HEK293 (cell line): ENCODE measurements at regions not wholly inside any gene's neighbourhood (a gene's known extent, or its start where the extent isn't known, plus 50 kb on each side); places are given as distances from the start of the nearest gene placed in this dataset.

ENCODE experiments used
- CTCF ChIA-PET: fragments of 350-600 bp; formaldehyde crosslinking; extraction: SDS; loops from one replicate; lab custom pipeline; 2021; ENCODE audit warnings: antibody characterized with exemption; lab: Yijun Ruan, JAX
- POLR2A ChIA-PET: fragments of 300-600 bp; formaldehyde crosslinking; extraction: SDS; loops from one replicate; lab custom pipeline; 2020; ENCODE audit warnings: antibody characterized with exemption, inconsistent platforms; lab: Yijun Ruan, JAX
- H3K27ac ChIP-seq: fragments of 200-500 bp; sonication (Bioruptor generic); 2 replicates; pipeline ENCODE4 v1.5.1; 2014; ENCODE audit warnings: low read depth, low read length, control low read depth, inconsistent platforms; ENCODE audit errors: extremely low read depth
- H3K36me3 ChIP-seq, 2 experiments: fragments of 200-500 bp in 1 of 2; sonication (Bioruptor generic) in 1 of 2; 1 replicate in 1 of 2; 2 replicates in 1 of 2; pipeline ENCODE4 v1.5.1; 2014 to 2017; ENCODE audit warnings: inconsistent platforms in 2 of 2, low read length in 2 of 2; ENCODE audit not compliant: control insufficient read depth in 2 of 2, insufficient read depth in 1 of 2
- H3K4me1 ChIP-seq: fragments of 200-500 bp; sonication (Bioruptor generic); 2 replicates; pipeline ENCODE4 v1.5.1; 2014; ENCODE audit warnings: mild to moderate bottlenecking, low read length, inconsistent platforms; ENCODE audit not compliant: control insufficient read depth, insufficient read depth
- H3K4me3 ChIP-seq: 2 replicates; pipeline ENCODE4 v1.5.1; 2011; ENCODE audit warnings: low read depth, mild to moderate bottlenecking, control low read depth, low read length, moderate library complexity
- H3K9me3 ChIP-seq: fragments of 200-500 bp; sonication (Bioruptor generic); 2 replicates; pipeline ENCODE4 v1.5.1; 2014; ENCODE audit warnings: low read depth, low read length, inconsistent platforms; ENCODE audit not compliant: control insufficient read depth, insufficient read depth
- GLI2 ChIP-seq: fragments of 450-650 bp; formaldehyde crosslinking; IDR thresholded peaks from 2 replicates; pipeline ENCODE4; 2017; ENCODE audit warnings: missing biosample characterization, missing genetic modification characterization, low read depth, borderline replicate concordance
- GLI4 ChIP-seq: fragments of 450-650 bp; formaldehyde crosslinking; IDR thresholded peaks from 2 replicates; pipeline ENCODE4 v1.5.1; 2016; ENCODE audit warnings: missing biosample characterization, missing genetic modification characterization
- KLF1 ChIP-seq: fragments of 450-650 bp; formaldehyde crosslinking; IDR thresholded peaks from 2 replicates; pipeline ENCODE4 v1.5.1; 2016; ENCODE audit warnings: missing biosample characterization, missing genetic modification characterization
- MEIS1 ChIP-seq: sonication (generic); formaldehyde crosslinking; IDR thresholded peaks from 2 replicates; pipeline ENCODE4 v1.8.1; 2022; ENCODE audit warnings: missing genetic modification reagents, mild to moderate bottlenecking, borderline replicate concordance
- RBAK ChIP-seq: fragments of 450-650 bp; formaldehyde crosslinking; IDR thresholded peaks from 2 replicates; pipeline ENCODE4 v1.5.1; 2016; ENCODE audit warnings: missing biosample characterization, missing genetic modification characterization
- TRIM28 ChIP-seq: IDR thresholded peaks from 2 replicates; pipeline ENCODE4 v1.6.1; 2011; ENCODE audit warnings: low read length, control low read depth, borderline replicate concordance
- ZBTB7A ChIP-seq: fragments of 450-650 bp; formaldehyde crosslinking; IDR thresholded peaks from 2 replicates; pipeline ENCODE4 v1.5.1; 2016; ENCODE audit warnings: low read depth, missing biosample characterization, missing genetic modification characterization
- ZIC2 ChIP-seq: fragments of 450-650 bp; formaldehyde crosslinking; IDR thresholded peaks from 2 replicates; pipeline ENCODE4 v1.5.1; 2016; ENCODE audit warnings: missing biosample characterization, missing genetic modification characterization
- ZNF10 ChIP-seq: fragments of 450-650 bp; formaldehyde crosslinking; IDR thresholded peaks from 2 replicates; pipeline ENCODE4 v1.5.1; 2017; ENCODE audit warnings: missing biosample characterization, missing genetic modification characterization
- ZNF133 ChIP-seq: fragments of 450-650 bp; formaldehyde crosslinking; IDR thresholded peaks from 2 replicates; pipeline ENCODE4 v1.5.1; 2016; ENCODE audit warnings: missing biosample characterization, missing genetic modification characterization
- ZNF140 ChIP-seq: fragments of 450-650 bp; formaldehyde crosslinking; IDR thresholded peaks from 2 replicates; pipeline ENCODE4 v1.5.1; 2016; ENCODE audit warnings: missing biosample characterization, missing genetic modification characterization
- ZNF214 ChIP-seq: fragments of 450-650 bp; formaldehyde crosslinking; IDR thresholded peaks from 2 replicates; pipeline ENCODE4 v1.5.1; 2017; ENCODE audit warnings: missing biosample characterization, mild to moderate bottlenecking, missing genetic modification characterization, borderline replicate concordance
- ZNF23 ChIP-seq: fragments of 450-650 bp; formaldehyde crosslinking; IDR thresholded peaks from 2 replicates; pipeline ENCODE4 v1.5.1; 2016; ENCODE audit warnings: missing biosample characterization, missing genetic modification characterization, borderline replicate concordance
- ZNF24 ChIP-seq: fragments of 450-650 bp; formaldehyde crosslinking; IDR thresholded peaks from 2 replicates; pipeline ENCODE4 v1.5.1; 2016; ENCODE audit warnings: missing biosample characterization, missing genetic modification characterization
- ZNF302 ChIP-seq: fragments of 450-650 bp; formaldehyde crosslinking; IDR thresholded peaks from 2 replicates; pipeline ENCODE4 v1.5.1; 2016; ENCODE audit warnings: missing biosample characterization, missing genetic modification characterization, low read depth
- ZNF394 ChIP-seq: fragments of 450-650 bp; formaldehyde crosslinking; IDR thresholded peaks from 2 replicates; pipeline ENCODE4 v1.5.1; 2016; ENCODE audit warnings: missing biosample characterization, missing genetic modification characterization, mild to moderate bottlenecking, moderate library complexity, borderline replicate concordance
- ZNF513 ChIP-seq: fragments of 450-650 bp; IDR thresholded peaks from 2 replicates; pipeline ENCODE4 v1.5.1; 2018; ENCODE audit warnings: missing biosample characterization, missing genetic modification characterization
- ZNF610 ChIP-seq: fragments of 450-650 bp; formaldehyde crosslinking; IDR thresholded peaks from 2 replicates; pipeline ENCODE4 v1.5.1; 2016; ENCODE audit warnings: missing biosample characterization, missing genetic modification characterization, borderline replicate concordance
- ZNF629 ChIP-seq: fragments of 450-650 bp; formaldehyde crosslinking; IDR thresholded peaks from 2 replicates; pipeline ENCODE4 v1.5.1; 2017; ENCODE audit warnings: missing biosample characterization, missing genetic modification characterization
- ZNF639 ChIP-seq: fragments of 450-650 bp; formaldehyde crosslinking; IDR thresholded peaks from 2 replicates; pipeline ENCODE4 v1.5.1; 2016; ENCODE audit warnings: missing biosample characterization, missing genetic modification characterization
- ZNF791 ChIP-seq: fragments of 450-650 bp; formaldehyde crosslinking; IDR thresholded peaks from 2 replicates; pipeline ENCODE4 v1.5.1; 2016; ENCODE audit warnings: missing biosample characterization, missing genetic modification characterization
- TF ChIP-seq, protein P1 (sequence below): fragments of 450-650 bp; formaldehyde crosslinking; IDR thresholded peaks from 2 replicates; pipeline ENCODE4 v1.5.1; 2017; ENCODE audit warnings: missing biosample characterization, missing genetic modification characterization
- TF ChIP-seq, protein P2 (sequence below): sonication (generic); formaldehyde crosslinking; IDR thresholded peaks from 2 replicates; pipeline ENCODE4 v1.8.1; 2022; ENCODE audit warnings: mild to moderate bottlenecking, moderate library complexity, missing genetic modification reagents

GRCh38 chr2:163515836-163516235 lies 220.0 kb downstream of the FIGN start:
- no peaks in the 10 kb centered on the region for H3K36me3 ChIP-seq
- POLR2A ChIA-PET: no interaction called here
- no peak overlapping the region for H3K27ac ChIP-seq
- no peaks in the 10 kb centered on the region for H3K4me1 ChIP-seq
- TF ChIP-seq ZNF791 (tag by site-specific recombination) (no peak), RBAK (tag by site-specific recombination) (no peak), ZNF639 (no peak), ZNF629 (tag by site-specific recombination) (no peak), ZNF140 (tag by site-specific recombination) (no peak), ZNF133 (tag by site-specific recombination) (no peak), GLI4 (tag by site-specific recombination) (no peak), ZIC2 (tag by site-specific recombination) (no peak), ZNF610 (tag by site-specific recombination) (no peak), ZNF302 (no peak), ZNF24 (tag by site-specific recombination) (no peak), ZNF394 (no peak), ZNF214 (tag by site-specific recombination) (no peak), ZNF513 (tag by site-specific recombination) (no peak)
- TF ChIP-seq, protein P1, sequence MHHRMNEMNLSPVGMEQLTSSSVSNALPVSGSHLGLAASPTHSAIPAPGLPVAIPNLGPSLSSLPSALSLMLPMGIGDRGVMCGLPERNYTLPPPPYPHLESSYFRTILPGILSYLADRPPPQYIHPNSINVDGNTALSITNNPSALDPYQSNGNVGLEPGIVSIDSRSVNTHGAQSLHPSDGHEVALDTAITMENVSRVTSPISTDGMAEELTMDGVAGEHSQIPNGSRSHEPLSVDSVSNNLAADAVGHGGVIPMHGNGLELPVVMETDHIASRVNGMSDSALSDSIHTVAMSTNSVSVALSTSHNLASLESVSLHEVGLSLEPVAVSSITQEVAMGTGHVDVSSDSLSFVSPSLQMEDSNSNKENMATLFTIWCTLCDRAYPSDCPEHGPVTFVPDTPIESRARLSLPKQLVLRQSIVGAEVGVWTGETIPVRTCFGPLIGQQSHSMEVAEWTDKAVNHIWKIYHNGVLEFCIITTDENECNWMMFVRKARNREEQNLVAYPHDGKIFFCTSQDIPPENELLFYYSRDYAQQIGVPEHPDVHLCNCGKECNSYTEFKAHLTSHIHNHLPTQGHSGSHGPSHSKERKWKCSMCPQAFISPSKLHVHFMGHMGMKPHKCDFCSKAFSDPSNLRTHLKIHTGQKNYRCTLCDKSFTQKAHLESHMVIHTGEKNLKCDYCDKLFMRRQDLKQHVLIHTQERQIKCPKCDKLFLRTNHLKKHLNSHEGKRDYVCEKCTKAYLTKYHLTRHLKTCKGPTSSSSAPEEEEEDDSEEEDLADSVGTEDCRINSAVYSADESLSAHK (tag by site-specific recombination): no peak
- TF ChIP-seq, all 188 proteins: peak for 0
- CTCF ChIA-PET: no interaction called here
- Histone ChIP-seq H3K4me3 (no peak overlapping the region), H3K9me3 (no peaks in the 10 kb centered on the region)

DNA sequence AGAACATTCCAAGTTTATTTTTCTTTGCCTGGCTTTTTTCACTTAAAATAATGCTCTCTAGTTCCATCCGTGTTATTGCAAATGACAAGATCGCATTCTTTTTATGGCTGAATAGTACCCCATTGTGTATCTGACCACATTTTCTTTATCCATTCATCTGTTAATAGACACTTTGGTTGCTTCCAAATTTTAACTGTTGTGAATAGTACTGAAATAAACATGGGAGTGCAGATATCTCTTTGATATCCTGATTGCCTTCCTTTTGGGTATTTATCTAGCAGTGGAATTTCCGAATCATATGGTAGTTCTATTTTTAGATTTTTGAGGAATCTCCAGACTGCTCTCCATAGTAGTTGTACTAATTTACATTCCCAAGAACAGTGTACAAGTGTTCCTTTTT lies 230.5 kb downstream of the FIGN start:
- TF ChIP-seq, protein P2, sequence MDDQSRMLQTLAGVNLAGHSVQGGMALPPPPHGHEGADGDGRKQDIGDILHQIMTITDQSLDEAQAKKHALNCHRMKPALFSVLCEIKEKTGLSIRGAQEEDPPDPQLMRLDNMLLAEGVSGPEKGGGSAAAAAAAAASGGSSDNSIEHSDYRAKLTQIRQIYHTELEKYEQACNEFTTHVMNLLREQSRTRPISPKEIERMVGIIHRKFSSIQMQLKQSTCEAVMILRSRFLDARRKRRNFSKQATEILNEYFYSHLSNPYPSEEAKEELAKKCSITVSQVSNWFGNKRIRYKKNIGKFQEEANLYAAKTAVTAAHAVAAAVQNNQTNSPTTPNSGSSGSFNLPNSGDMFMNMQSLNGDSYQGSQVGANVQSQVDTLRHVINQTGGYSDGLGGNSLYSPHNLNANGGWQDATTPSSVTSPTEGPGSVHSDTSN (CRISPR knock-in tag): no peak
- TF ChIP-seq ZBTB7A: no peak
- TF ChIP-seq TRIM28: no peak
- no peak for TF ChIP-seq ZNF10 (tag by site-specific recombination)
- TF ChIP-seq, protein P1 (tag by site-specific recombination): no peak
- TF ChIP-seq KLF1: no peak
- no peak for TF ChIP-seq MEIS1
- TF ChIP-seq ZNF23 (tag by site-specific recombination): no peak
- TF ChIP-seq GLI2 (tag by site-specific recombination): no peak
- CTCF ChIA-PET: no interaction called here
- Histone ChIP-seq H3K36me3 (no peaks in the 10 kb centered on the region), H3K27ac (no peak overlapping the region), H3K9me3 (no peaks in the 10 kb centered on the region), H3K4me1 (no peaks in the 10 kb centered on the region), H3K4me3 (no peak overlapping the region)
- POLR2A ChIA-PET: no interaction called here
